SK-N-SH (cell line): ENCODE measurements at regions not wholly inside any gene's neighbourhood (a gene's known extent, or its start where the extent isn't known, plus 50 kb on each side); places are given as distances from the start of the nearest gene placed in this dataset.

Experiments used
- CTCF ChIP-seq: fragments of 200-600 bp; sonication (generic); IDR thresholded peaks from 2 replicates; pipeline ENCODE4 v1.6.1; 2017; ENCODE audit warnings: antibody characterized with exemption, mild to moderate bottlenecking, moderate library complexity
- FOXM1 ChIP-seq: IDR thresholded peaks from 2 replicates; pipeline ENCODE4 v1.4.0; 2012; ENCODE audit warnings: low read depth, mild to moderate bottlenecking
- GABPA ChIP-seq: IDR thresholded peaks from 2 replicates; pipeline ENCODE4 v1.4.0; 2012; ENCODE audit warnings: low read depth, mild to moderate bottlenecking
- GATA2 ChIP-seq: sonication (generic); formaldehyde crosslinking; IDR thresholded peaks from 2 replicates; pipeline ENCODE4 v1.5.0; 2020; ENCODE audit warnings: mild to moderate bottlenecking, missing genetic modification reagents
- JUND ChIP-seq: IDR thresholded peaks from 2 replicates; pipeline ENCODE4 v1.4.0; 2012
- NRF1 ChIP-seq: IDR thresholded peaks from 2 replicates; pipeline ENCODE4 v1.6.1; 2012; ENCODE audit warnings: low read depth, mild to moderate bottlenecking, low read length
- POLR2AphosphoS5 ChIP-seq: IDR thresholded peaks from 2 replicates; pipeline ENCODE4 v1.6.1; 2012; ENCODE audit warnings: low read depth, low read length
- RAD21 ChIP-seq: IDR thresholded peaks from 2 replicates; pipeline ENCODE4 v1.6.1; 2012; ENCODE audit warnings: mild to moderate bottlenecking, low read length
- RCOR1 ChIP-seq: fragments of 150-350 bp; IDR thresholded peaks from 2 replicates; pipeline ENCODE4 v1.6.1; 2017; ENCODE audit warnings: antibody characterized with exemption, low read length
- REST ChIP-seq: IDR thresholded peaks from 2 replicates; pipeline ENCODE4 v1.6.1; 2012; ENCODE audit warnings: mild to moderate bottlenecking, low read depth, low read length, moderate library complexity
- SIN3A ChIP-seq: IDR thresholded peaks from 2 replicates; pipeline ENCODE4 v1.6.1; 2012; ENCODE audit warnings: low read depth, mild to moderate bottlenecking, low read length, moderate library complexity, borderline replicate concordance
- TCF12 ChIP-seq: IDR thresholded peaks from 2 replicates; pipeline ENCODE4 v1.4.0; 2012
- TF ChIP-seq, protein P1 (sequence below): IDR thresholded peaks from 2 replicates; pipeline ENCODE4 v1.4.0; 2012; ENCODE audit warnings: low read depth, borderline replicate concordance

DNA sequence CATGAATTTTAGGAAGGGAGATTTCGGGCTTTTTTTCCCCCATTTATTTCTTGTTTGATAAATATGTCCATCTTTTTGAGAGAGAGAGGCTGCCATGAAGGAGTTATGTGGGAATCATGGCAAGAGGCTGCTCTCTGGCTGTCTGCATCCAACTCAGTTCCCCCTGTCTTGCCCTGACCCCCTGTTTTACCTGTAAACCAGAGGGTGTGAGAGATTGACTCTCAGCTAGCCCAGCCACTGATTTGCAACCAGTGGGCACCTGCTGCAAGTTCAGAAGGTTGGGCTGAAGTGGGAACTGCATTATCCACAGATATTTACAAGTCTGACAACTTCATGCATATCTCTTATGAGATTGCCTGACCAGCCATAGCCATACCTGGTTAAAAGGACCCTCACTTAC, 625.4 kb upstream of the FANCL start:
- no peak for TF ChIP-seq SIN3A
- no peak for TF ChIP-seq RAD21
- no peak for TF ChIP-seq CTCF
- TF ChIP-seq JUND, result no peak
- TF ChIP-seq POLR2AphosphoS5, result no peak
- TF ChIP-seq FOXM1, result no peak
- no peak for TF ChIP-seq NRF1
- TF ChIP-seq REST, result no peak
- TF ChIP-seq, protein P1, sequence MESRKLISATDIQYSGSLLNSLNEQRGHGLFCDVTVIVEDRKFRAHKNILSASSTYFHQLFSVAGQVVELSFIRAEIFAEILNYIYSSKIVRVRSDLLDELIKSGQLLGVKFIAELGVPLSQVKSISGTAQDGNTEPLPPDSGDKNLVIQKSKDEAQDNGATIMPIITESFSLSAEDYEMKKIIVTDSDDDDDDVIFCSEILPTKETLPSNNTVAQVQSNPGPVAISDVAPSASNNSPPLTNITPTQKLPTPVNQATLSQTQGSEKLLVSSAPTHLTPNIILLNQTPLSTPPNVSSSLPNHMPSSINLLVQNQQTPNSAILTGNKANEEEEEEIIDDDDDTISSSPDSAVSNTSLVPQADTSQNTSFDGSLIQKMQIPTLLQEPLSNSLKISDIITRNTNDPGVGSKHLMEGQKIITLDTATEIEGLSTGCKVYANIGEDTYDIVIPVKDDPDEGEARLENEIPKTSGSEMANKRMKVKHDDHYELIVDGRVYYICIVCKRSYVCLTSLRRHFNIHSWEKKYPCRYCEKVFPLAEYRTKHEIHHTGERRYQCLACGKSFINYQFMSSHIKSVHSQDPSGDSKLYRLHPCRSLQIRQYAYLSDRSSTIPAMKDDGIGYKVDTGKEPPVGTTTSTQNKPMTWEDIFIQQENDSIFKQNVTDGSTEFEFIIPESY, result no peak
- TF ChIP-seq RCOR1, result no peak
- no peak for TF ChIP-seq GATA2
- no peak for TF ChIP-seq GABPA
- TF ChIP-seq TCF12, result no peak
